ENCODE measurements at regions not wholly inside any gene's neighbourhood (a gene's known extent, or its start where the extent isn't known, plus 50 kb on each side); places are given as distances from the start of the nearest gene placed in this dataset.

DNA sequence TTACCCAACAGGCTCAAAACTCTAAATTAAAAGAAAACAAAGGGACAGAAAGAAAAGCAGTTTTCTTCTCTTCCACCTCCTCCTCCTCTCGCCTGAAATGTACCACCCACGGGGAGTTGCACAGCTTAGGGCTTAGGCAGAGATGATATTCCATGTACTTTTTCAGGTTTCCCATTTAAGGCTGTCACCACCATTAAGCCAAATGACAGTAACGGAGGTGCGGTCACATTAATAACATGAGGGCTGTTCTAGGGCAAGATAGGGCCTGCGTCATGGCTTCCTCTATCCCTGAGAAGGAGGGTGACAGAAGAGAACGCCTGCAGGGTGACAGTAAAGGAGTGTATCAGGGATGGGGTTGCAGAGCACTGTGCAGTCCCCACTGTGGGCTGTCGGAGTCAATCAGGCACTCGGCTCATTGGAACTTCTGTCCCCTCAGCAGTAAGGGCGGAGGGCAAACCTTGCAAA is 51.7 kb upstream of the TJP1 start:
- no peak for DNase-seq (ENCODE audit: low spot score)

DNA sequence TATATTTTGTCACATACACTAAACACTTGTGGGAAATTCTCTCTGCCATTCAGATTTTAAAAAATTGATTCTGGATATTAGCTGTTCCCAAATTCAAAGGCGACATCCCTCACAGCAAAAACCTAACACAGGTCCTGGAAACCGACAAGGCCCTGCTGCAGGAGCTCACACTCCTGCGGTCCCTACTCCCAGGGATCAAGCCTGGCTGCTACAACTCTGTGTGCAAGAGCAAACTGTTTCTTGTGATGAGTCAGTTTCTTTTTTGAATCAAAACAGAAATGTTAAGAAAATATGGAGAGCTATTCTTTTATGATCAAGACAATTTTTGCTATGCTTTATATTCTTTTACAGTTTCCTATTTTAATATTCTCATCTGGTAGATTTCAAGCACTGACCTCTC is 51.0 kb upstream of the TJP1 start:
- DNase-seq (ENCODE audit: low spot score): no peak

DNA sequence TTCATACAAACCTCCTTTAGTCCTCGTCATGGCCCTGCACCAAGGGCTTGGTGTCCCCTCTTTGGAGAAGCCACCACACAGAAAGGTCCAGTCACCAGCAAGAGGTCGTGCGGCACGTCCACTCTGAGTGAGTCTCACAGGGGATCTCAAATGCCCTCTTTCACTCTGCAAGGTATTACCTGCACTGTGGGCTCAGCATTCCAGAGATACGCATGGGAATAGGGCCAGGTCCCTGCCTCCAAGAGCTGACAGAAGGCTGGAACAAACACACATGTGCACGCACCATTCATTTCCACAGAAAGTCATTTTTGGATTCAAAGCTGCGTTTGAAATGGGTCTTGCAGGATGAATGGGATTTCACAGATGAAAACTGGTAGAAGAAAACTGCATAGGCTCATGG is 50.4 kb upstream of the TJP1 start:
- no peak for DNase-seq (ENCODE audit: low spot score)

All from AG20443 (cell line).